Heart right ventricle (tissue), 16 donors: ENCODE measurements at regions not wholly inside any gene's neighbourhood (a gene's known extent, or its start where the extent isn't known, plus 50 kb on each side); places are given as distances from the start of the nearest gene placed in this dataset.
A peak's percentile ranks its signal among the peaks of the same experiment; 100 is the strongest.

Source experiments
- ATAC-seq, 8 donors: fragments of 200-7000 bp; cut with Tn5 transposase; one replicate each; pipeline ENCODE4 v1.9.1; 2020; ENCODE audit warnings: mild to moderate bottlenecking in 8 of 8, moderate library complexity in 8 of 8, moderate number of reproducible peaks in 1 of 8
- DNase-seq, 2 donors: peaks; one replicate each; pipeline ENCODE4 v3.0.0-alpha.2; 2020
- H3K27ac ChIP-seq, 10 donors: fragments of 200-600 bp; sonication (generic) in 2 of 10; one replicate each; pipeline versions ENCODE4 v1.5.0 to v1.8.0; 2020 to 2022; ENCODE audit warnings: mild to moderate bottlenecking in 3 of 10
- H3K27me3 ChIP-seq, 7 donors: fragments of 200-600 bp; one replicate each; pipeline ENCODE4 v1.8.0; 2021 to 2022; ENCODE audit warnings: mild to moderate bottlenecking in 2 of 7
- H3K36me3 ChIP-seq, 9 donors: fragments of 200-600 bp; sonication (generic) in 1 of 9; one replicate each; pipeline versions ENCODE4 v1.5.0 to v1.8.0; 2020 to 2022; ENCODE audit warnings: mild to moderate bottlenecking in 2 of 9
- H3K4me1 ChIP-seq, 9 donors: fragments of 200-600 bp; sonication (generic) in 1 of 9; one replicate each; pipeline versions ENCODE4 v1.5.0 to v1.8.0; 2020 to 2022; ENCODE audit warnings: mild to moderate bottlenecking in 4 of 9
- H3K4me3 ChIP-seq, 10 donors: fragments of 200-600 bp; sonication (generic) in 2 of 10; one replicate each; pipeline versions ENCODE4 v1.5.0 to v1.8.0; 2020 to 2022; ENCODE audit warnings: mild to moderate bottlenecking in 7 of 10, moderate library complexity in 2 of 10
- H3K9me3 ChIP-seq, 11 donors: fragments of 200-600 bp in 10 of 11; sonication (generic) in 2 of 11; one replicate each; pipeline versions ENCODE4 v1.5.0 to v1.8.0; 2013 to 2022; ENCODE audit warnings: mild to moderate bottlenecking in 2 of 11, control low read depth in 1 of 11, moderate library complexity in 1 of 11
- CTCF ChIP-seq, 9 donors: fragments of 200-600 bp; sonication (generic) in 2 of 9; IDR thresholded peaks; one replicate each; pipeline versions ENCODE4 v1.5.0 to v1.8.0; 2021 to 2022; ENCODE audit warnings: antibody characterized with exemption in 9 of 9, mild to moderate bottlenecking in 5 of 9, moderate library complexity in 1 of 9
- WGBS, 2 donors: extraction: QIAGEN DNeasy Blood & Tissue Kit; methylation state at CpG; one replicate each; pipeline ENCODE4 v1.1.7; 2013; ENCODE audit warnings: inconsistent platforms in 1 of 2; 5-methylcytosine and 5-hydroxymethylcytosine counted together
- intact Hi-C, 10 donors: fragments of 100-400 bp; cut with DNase I; formaldehyde crosslinking; loops; one replicate each; pipeline versions ENCODE4 v1.11.1 to v1.14.2; 2022
- donor health status: Arrhythmogenic right ventricular cardiomyopathy.
- donor health status: ischemic (EF 13 %, LVEDD 7.1; RV severe dilation, severe dysfunction).
- donor health status: healthy with polysubstance abuse.
- donor health status: DM: no; HTN: yes; CAD: no.
- donor health status: DM: no; HTN: no; CAD: no.
- donor health status: ischemic (EF 25% LVEDD 6.9; RV normal size, moderate dysfunction).
- donor health status: ischemic (EF 25% LVEDD 5.7; RV mildly dilated, moderate dysfunction).
- donor health status: healthy.
- donor health status: DM: yes; HTN: yes; CAD: no.
- donor health status: Ischemic cardiomyopathy.
- donor health status: ischemic (EF 35%, LVEDD 5.7; RV mildly dilated, moderate dysfunction).
- donor health status: nonischemic (EF 11% LVEDD 7.7; RV severe dilation, severe dysfunction).
- donor health status: DM: yes; HTN: yes; CAD: no.
- donor health status: PGD.
- donor health status: ischemic (EF 29% LVEDD 5.4; RV normal size, mild dysfunction).
- donor health status: nonischemic (EF 23%, LVEDD 6.1; RV moderate dilation, normal function).

- intact Hi-C loops, result no loop called here
- WGBS, 2 donors, result 94 to 97% methylated on average over 2 of the region's 2 CpGs
- TF ChIP-seq CTCF (IDR thresholded peaks at IDR 0.05), result no peak
- Histone ChIP-seq H3K27ac (no peak overlapping the region), H3K9me3 (no peaks in the 10 kb centered on the region), H3K36me3 (no peaks in the 10 kb centered on the region), H3K27me3 (no peaks in the 10 kb centered on the region), H3K4me3 (no peak overlapping the region), H3K4me1 (peaks cover 0 to 28% (median 7%) of the 10 kb centered on the region in 9 donors)
- no peak for DNase-seq
- no peak for ATAC-seq
These were observed 349.1 kb downstream of the ZNF608 start for GRCh38 chr5:124397317-124397716.

GRCh38 chr5:124395926-124396325, 350.5 kb downstream of the ZNF608 start:
- no peaks in the 10 kb centered on the region for H3K36me3 ChIP-seq
- ATAC-seq, result no peak
- intact Hi-C loops, result no loop called here
- TF ChIP-seq CTCF (IDR thresholded peaks at IDR 0.05), result no peak
- H3K27me3 ChIP-seq, result no peaks in the 10 kb centered on the region
- H3K27ac ChIP-seq, result no peak overlapping the region
- H3K4me1 ChIP-seq, result peaks cover 0 to 17% (median 0%) of the 10 kb centered on the region in 9 donors
- no peak overlapping the region for H3K4me3 ChIP-seq
- H3K9me3 ChIP-seq, result peaks cover 0 to 8% (median 0%) of the 10 kb centered on the region in 11 donors
- WGBS, 2 donors, result 73 to 93% methylated on average over 5 of the region's 5 CpGs
- DNase-seq, result no peak

GRCh38 chr5:124395287-124395686, 351.2 kb downstream of the ZNF608 start:
- H3K27me3 ChIP-seq, result no peaks in the 10 kb centered on the region
- intact Hi-C loops, result no loop called here
- no peak overlapping the region for H3K27ac ChIP-seq
- H3K9me3 ChIP-seq, result peaks cover 0 to 14% (median 6%) of the 10 kb centered on the region in 11 donors
- H3K36me3 ChIP-seq, result no peaks in the 10 kb centered on the region
- ATAC-seq (peak in 3 of 8 donors; percentile 69 to 79 (median 78)), DNase-seq (no peak)
- peaks cover 0 to 17% (median 0%) of the 10 kb centered on the region in 9 donors for H3K4me1 ChIP-seq
- 57 to 65% methylated on average over 11 of the region's 11 CpGs for WGBS, 2 donors
- no peak overlapping the region for H3K4me3 ChIP-seq
- TF ChIP-seq CTCF (IDR thresholded peaks at IDR 0.05), result no peak

- ATAC-seq (no peak), DNase-seq (no peak)
- TF ChIP-seq CTCF (IDR thresholded peaks at IDR 0.05), result no peak
- H3K4me3 ChIP-seq, result no peak overlapping the region
- H3K27me3 ChIP-seq, result no peaks in the 10 kb centered on the region
- H3K36me3 ChIP-seq, result no peaks in the 10 kb centered on the region
- H3K4me1 ChIP-seq, result peaks cover 0 to 17% (median 0%) of the 10 kb centered on the region in 9 donors
- no peak overlapping the region for H3K27ac ChIP-seq
- 84 to 88% methylated on average over 9 of the region's 9 CpGs for WGBS, 2 donors
- peaks cover 0 to 19% (median 10%) of the 10 kb centered on the region in 11 donors for H3K9me3 ChIP-seq
- intact Hi-C loops, result no loop called here
These were observed 351.7 kb downstream of the ZNF608 start for GRCh38 chr5:124394700-124395245.
